HEK293 (cell line): ENCODE measurements at regions not wholly inside any gene's neighbourhood (a gene's known extent, or its start where the extent isn't known, plus 50 kb on each side); places are given as distances from the start of the nearest gene placed in this dataset.
"Not testable (repeated sequence)": the region's sequence is repeated elsewhere in the genome, so short reads cannot be mapped to it uniquely, and the experiment has no call there.

Source experiments
- CTCF ChIA-PET: fragments of 350-600 bp; formaldehyde crosslinking; extraction: SDS; loops from one replicate; lab custom pipeline; 2021; ENCODE audit warnings: antibody characterized with exemption; lab: Yijun Ruan, JAX
- POLR2A ChIA-PET: fragments of 300-600 bp; formaldehyde crosslinking; extraction: SDS; loops from one replicate; lab custom pipeline; 2020; ENCODE audit warnings: antibody characterized with exemption, inconsistent platforms; lab: Yijun Ruan, JAX
- H3K27ac ChIP-seq: fragments of 200-500 bp; sonication (Bioruptor generic); 2 replicates; pipeline ENCODE4 v1.5.1; 2014; ENCODE audit warnings: low read depth, low read length, control low read depth, inconsistent platforms; ENCODE audit errors: extremely low read depth
- H3K36me3 ChIP-seq, 2 experiments: fragments of 200-500 bp in 1 of 2; sonication (Bioruptor generic) in 1 of 2; 1 replicate in 1 of 2; 2 replicates in 1 of 2; pipeline ENCODE4 v1.5.1; 2014 to 2017; ENCODE audit warnings: inconsistent platforms in 2 of 2, low read length in 2 of 2; ENCODE audit not compliant: control insufficient read depth in 2 of 2, insufficient read depth in 1 of 2
- H3K4me1 ChIP-seq: fragments of 200-500 bp; sonication (Bioruptor generic); 2 replicates; pipeline ENCODE4 v1.5.1; 2014; ENCODE audit warnings: mild to moderate bottlenecking, low read length, inconsistent platforms; ENCODE audit not compliant: control insufficient read depth, insufficient read depth
- H3K4me3 ChIP-seq: 2 replicates; pipeline ENCODE4 v1.5.1; 2011; ENCODE audit warnings: low read depth, mild to moderate bottlenecking, control low read depth, low read length, moderate library complexity
- H3K9me3 ChIP-seq: fragments of 200-500 bp; sonication (Bioruptor generic); 2 replicates; pipeline ENCODE4 v1.5.1; 2014; ENCODE audit warnings: low read depth, low read length, inconsistent platforms; ENCODE audit not compliant: control insufficient read depth, insufficient read depth
- BCL11A ChIP-seq: fragments of 450-650 bp; formaldehyde crosslinking; IDR thresholded peaks from 2 replicates; pipeline ENCODE4 v1.5.1; 2016; ENCODE audit warnings: low read depth, missing biosample characterization, missing genetic modification characterization
- KLF9 ChIP-seq: fragments of 450-650 bp; formaldehyde crosslinking; IDR thresholded peaks from 2 replicates; pipeline ENCODE4 v1.5.1; 2016; ENCODE audit warnings: missing biosample characterization, missing genetic modification characterization, low read depth
- SP7 ChIP-seq: fragments of 450-650 bp; formaldehyde crosslinking; IDR thresholded peaks from 2 replicates; pipeline ENCODE4 v1.5.1; 2016; ENCODE audit warnings: missing biosample characterization, missing genetic modification characterization
- TCF7L2 ChIP-seq: IDR thresholded peaks from 2 replicates; pipeline ENCODE4 v1.6.1; 2011; ENCODE audit warnings: low read depth, mild to moderate bottlenecking, inconsistent platforms, low read length, moderate library complexity, borderline replicate concordance
- ZBTB48 ChIP-seq: fragments of 450-650 bp; formaldehyde crosslinking; IDR thresholded peaks from 2 replicates; pipeline ENCODE4 v1.5.1; 2016; ENCODE audit warnings: missing biosample characterization, missing genetic modification characterization
- ZFHX2 ChIP-seq: fragments of 450-650 bp; formaldehyde crosslinking; conservative IDR thresholded peaks from 2 replicates; pipeline ENCODE4 v1.5.1; 2016; ENCODE audit warnings: missing biosample characterization, missing genetic modification characterization
- ZFP37 ChIP-seq: fragments of 450-650 bp; formaldehyde crosslinking; IDR thresholded peaks from 2 replicates; pipeline ENCODE4 v1.5.1; 2016; ENCODE audit warnings: missing biosample characterization, missing genetic modification characterization
- ZNF10 ChIP-seq: fragments of 450-650 bp; formaldehyde crosslinking; IDR thresholded peaks from 2 replicates; pipeline ENCODE4 v1.5.1; 2017; ENCODE audit warnings: missing biosample characterization, missing genetic modification characterization
- ZNF138 ChIP-seq: fragments of 450-650 bp; formaldehyde crosslinking; IDR thresholded peaks from 2 replicates; pipeline ENCODE4 v1.5.1; 2016; ENCODE audit warnings: missing biosample characterization, missing genetic modification characterization, borderline replicate concordance
- ZNF140 ChIP-seq: fragments of 450-650 bp; formaldehyde crosslinking; IDR thresholded peaks from 2 replicates; pipeline ENCODE4 v1.5.1; 2016; ENCODE audit warnings: missing biosample characterization, missing genetic modification characterization
- ZNF146 ChIP-seq: fragments of 450-650 bp; formaldehyde crosslinking; IDR thresholded peaks from 2 replicates; pipeline ENCODE4 v1.5.1; 2016; ENCODE audit warnings: missing biosample characterization, missing genetic modification characterization
- ZNF184 ChIP-seq: fragments of 450-650 bp; IDR thresholded peaks from 2 replicates; pipeline ENCODE4 v1.5.1; 2018; ENCODE audit warnings: missing biosample characterization, mild to moderate bottlenecking, missing genetic modification characterization
- ZNF366 ChIP-seq: fragments of 450-650 bp; formaldehyde crosslinking; conservative IDR thresholded peaks from 2 replicates; pipeline ENCODE4 v1.5.1; 2016; ENCODE audit warnings: missing biosample characterization, missing genetic modification characterization
- ZNF514 ChIP-seq: fragments of 450-650 bp; formaldehyde crosslinking; IDR thresholded peaks from 2 replicates; pipeline ENCODE4 v1.5.1; 2016; ENCODE audit warnings: missing biosample characterization, missing genetic modification characterization
- ZNF571 ChIP-seq: fragments of 450-650 bp; formaldehyde crosslinking; IDR thresholded peaks from 2 replicates; pipeline ENCODE4 v1.5.0; 2017; ENCODE audit warnings: missing biosample characterization, missing genetic modification characterization
- TF ChIP-seq, protein P1 (sequence below): fragments of 450-650 bp; formaldehyde crosslinking; IDR thresholded peaks from 2 replicates; pipeline ENCODE4 v1.5.1; 2016; ENCODE audit warnings: missing biosample characterization, missing genetic modification characterization, low read depth
- TF ChIP-seq, protein P2 (sequence below): fragments of 450-650 bp; formaldehyde crosslinking; IDR thresholded peaks from 2 replicates; pipeline ENCODE4 v1.5.1; 2016; ENCODE audit warnings: missing biosample characterization, missing genetic modification characterization
- TF ChIP-seq, protein P3 (sequence below): fragments of 450-650 bp; formaldehyde crosslinking; IDR thresholded peaks from 2 replicates; pipeline ENCODE4 v1.5.1; 2016; ENCODE audit warnings: missing biosample characterization, missing genetic modification characterization
- TF ChIP-seq, protein P4 (sequence below): fragments of 450-650 bp; formaldehyde crosslinking; IDR thresholded peaks from 2 replicates; pipeline ENCODE4; 2016; ENCODE audit warnings: missing biosample characterization, missing genetic modification characterization
- TF ChIP-seq, protein P5 (sequence below): fragments of 450-650 bp; formaldehyde crosslinking; IDR thresholded peaks from 2 replicates; pipeline ENCODE4 v1.5.1; 2017; ENCODE audit warnings: missing biosample characterization, missing genetic modification characterization
- TF ChIP-seq, protein P6 (sequence below): IDR thresholded peaks from 2 replicates; pipeline ENCODE4 v1.6.1; 2011; ENCODE audit warnings: mild to moderate bottlenecking, low read depth, low read length, borderline replicate concordance

DNA sequence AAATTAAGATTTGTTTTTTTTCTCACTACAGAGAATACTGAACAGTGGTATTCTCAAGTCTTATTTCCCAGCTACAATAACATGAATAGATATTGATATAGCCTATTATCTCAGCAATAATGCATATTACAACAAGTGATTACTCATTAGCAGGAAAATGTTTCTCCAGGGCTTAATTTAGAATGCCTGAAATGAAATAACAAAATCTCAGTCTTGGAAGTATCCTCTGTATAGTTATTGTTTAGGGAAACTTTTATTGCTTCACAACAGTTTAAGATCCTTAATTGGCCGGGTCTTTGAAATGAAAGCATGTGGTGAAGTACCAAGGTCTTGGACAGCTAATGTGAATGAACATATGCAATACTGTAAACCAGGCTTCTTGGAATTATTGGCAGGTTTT lies 79.1 kb upstream of the ZEB1 start (continued):
- TF ChIP-seq, protein P1, sequence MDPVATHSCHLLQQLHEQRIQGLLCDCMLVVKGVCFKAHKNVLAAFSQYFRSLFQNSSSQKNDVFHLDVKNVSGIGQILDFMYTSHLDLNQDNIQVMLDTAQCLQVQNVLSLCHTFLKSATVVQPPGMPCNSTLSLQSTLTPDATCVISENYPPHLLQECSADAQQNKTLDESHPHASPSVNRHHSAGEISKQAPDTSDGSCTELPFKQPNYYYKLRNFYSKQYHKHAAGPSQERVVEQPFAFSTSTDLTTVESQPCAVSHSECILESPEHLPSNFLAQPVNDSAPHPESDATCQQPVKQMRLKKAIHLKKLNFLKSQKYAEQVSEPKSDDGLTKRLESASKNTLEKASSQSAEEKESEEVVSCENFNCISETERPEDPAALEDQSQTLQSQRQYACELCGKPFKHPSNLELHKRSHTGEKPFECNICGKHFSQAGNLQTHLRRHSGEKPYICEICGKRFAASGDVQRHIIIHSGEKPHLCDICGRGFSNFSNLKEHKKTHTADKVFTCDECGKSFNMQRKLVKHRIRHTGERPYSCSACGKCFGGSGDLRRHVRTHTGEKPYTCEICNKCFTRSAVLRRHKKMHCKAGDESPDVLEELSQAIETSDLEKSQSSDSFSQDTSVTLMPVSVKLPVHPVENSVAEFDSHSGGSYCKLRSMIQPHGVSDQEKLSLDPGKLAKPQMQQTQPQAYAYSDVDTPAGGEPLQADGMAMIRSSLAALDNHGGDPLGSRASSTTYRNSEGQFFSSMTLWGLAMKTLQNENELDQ (tag by site-specific recombination): no peak

DNA sequence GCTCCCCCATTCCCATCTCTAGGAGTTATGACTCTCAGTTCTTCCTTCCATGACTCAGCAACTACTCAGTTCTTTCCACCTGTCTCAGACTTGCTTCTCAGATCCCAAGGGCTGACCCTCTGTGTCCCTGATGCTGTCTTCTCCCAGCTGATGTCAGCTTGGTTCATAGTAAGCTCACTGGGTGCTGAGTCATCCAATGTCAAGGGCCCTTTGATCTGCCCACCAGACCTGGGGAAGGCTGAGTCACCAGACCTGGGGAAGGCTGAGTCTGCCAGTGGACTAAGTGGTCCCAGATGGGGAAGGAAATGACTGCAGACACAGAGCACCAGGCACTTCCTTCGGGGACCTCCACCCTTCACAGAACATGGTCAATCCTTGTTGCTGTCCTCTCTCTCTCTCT lies 76.1 kb upstream of the ZEB1 start:
- no peak overlapping the region for H3K4me3 ChIP-seq
- no peaks in the 10 kb centered on the region for H3K9me3 ChIP-seq
- H3K36me3 ChIP-seq: no peaks in the 10 kb centered on the region
- CTCF ChIA-PET: no interaction called here
- POLR2A ChIA-PET: no interaction called here
- H3K27ac ChIP-seq: no peak overlapping the region
- H3K4me1 ChIP-seq: no peaks in the 10 kb centered on the region
- TF ChIP-seq, protein P2, sequence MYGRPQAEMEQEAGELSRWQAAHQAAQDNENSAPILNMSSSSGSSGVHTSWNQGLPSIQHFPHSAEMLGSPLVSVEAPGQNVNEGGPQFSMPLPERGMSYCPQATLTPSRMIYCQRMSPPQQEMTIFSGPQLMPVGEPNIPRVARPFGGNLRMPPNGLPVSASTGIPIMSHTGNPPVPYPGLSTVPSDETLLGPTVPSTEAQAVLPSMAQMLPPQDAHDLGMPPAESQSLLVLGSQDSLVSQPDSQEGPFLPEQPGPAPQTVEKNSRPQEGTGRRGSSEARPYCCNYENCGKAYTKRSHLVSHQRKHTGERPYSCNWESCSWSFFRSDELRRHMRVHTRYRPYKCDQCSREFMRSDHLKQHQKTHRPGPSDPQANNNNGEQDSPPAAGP (tag by site-specific recombination): 0 out of 2 replicates have a peak, but pooled peaks have one; percentile 30
- 0 out of 2 replicates have a peak, but pooled peaks have one; percentile 17 for TF ChIP-seq ZBTB48
- TF ChIP-seq TCF7L2: 0 out of 2 replicates have a peak, but pooled peaks have one; percentile 40
- TF ChIP-seq ZNF184 (tag by site-specific recombination): no peak
- TF ChIP-seq ZNF140 (tag by site-specific recombination): no peak
- 0 out of 2 replicates have a peak, but pooled peaks have one; percentile 25 for TF ChIP-seq ZNF10
- TF ChIP-seq ZFP37: 0 out of 2 replicates have a peak, but pooled peaks have one; percentile 39
- 0 out of 2 replicates have a peak, but pooled peaks have one; percentile 31 for TF ChIP-seq SP7 (tag by site-specific recombination)
- peak; percentile 62 for TF ChIP-seq ZFHX2 (tag by site-specific recombination)

DNA sequence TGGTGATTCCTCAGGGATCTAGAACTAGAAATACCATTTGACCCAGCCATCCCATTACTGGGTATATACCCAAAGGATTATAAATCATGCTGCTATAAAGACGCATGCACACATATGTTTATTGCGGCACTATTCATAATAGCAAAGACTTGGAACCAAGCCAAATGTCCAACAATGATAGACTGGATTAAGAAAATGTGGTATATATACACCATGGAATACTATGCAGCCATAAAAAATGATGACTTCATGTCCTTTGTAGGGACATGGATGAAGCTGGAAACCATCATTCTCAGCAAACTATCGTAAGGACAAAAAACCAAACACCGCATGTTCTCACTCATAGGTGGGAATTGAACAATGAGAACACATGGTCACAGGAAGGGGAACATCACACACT lies 67.9 kb upstream of the ZEB1 start:
- H3K36me3 ChIP-seq, H3K4me1 ChIP-seq, H3K4me3 ChIP-seq, H3K27ac ChIP-seq, CTCF ChIA-PET, H3K9me3 ChIP-seq, POLR2A ChIA-PET: not testable (repeated sequence)
- TF ChIP-seq ZNF146 (tag by site-specific recombination): 0 out of 2 replicates have a peak, but pooled peaks have one; percentile 50

DNA sequence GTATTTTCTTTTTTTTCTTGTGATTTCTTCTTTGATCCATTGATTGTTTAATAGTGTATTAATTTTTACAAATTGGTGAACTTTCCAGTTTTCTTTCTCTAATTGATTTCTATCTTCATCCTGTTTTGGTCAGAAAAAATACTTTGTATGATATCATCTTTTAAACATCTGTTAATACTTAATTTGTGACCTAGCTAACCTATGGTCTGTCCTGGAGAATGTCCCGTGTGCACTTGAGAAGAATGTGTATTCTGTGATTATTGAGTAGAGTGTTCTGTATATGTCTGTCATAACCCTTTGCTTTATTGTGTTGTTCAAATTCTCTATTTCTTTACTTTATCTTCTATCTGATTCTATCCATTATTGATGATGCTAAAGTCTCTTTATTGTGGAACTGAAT lies 65.8 kb upstream of the ZEB1 start:
- Histone ChIP-seq H3K27ac (no peak overlapping the region), H3K4me1 (no peaks in the 10 kb centered on the region), H3K4me3 (no peak overlapping the region), H3K36me3 (no peaks in the 10 kb centered on the region), H3K9me3 (no peaks in the 10 kb centered on the region)
- CTCF ChIA-PET: no interaction called here
- POLR2A ChIA-PET: no interaction called here
- TF ChIP-seq BCL11A (tag by site-specific recombination) (no peak), ZNF366 (tag by site-specific recombination) (no peak), ZNF571 (no peak), ZNF514 (tag by site-specific recombination) (no peak), KLF9 (no peak), ZNF138 (tag by site-specific recombination) (no peak)
- TF ChIP-seq, protein P3, sequence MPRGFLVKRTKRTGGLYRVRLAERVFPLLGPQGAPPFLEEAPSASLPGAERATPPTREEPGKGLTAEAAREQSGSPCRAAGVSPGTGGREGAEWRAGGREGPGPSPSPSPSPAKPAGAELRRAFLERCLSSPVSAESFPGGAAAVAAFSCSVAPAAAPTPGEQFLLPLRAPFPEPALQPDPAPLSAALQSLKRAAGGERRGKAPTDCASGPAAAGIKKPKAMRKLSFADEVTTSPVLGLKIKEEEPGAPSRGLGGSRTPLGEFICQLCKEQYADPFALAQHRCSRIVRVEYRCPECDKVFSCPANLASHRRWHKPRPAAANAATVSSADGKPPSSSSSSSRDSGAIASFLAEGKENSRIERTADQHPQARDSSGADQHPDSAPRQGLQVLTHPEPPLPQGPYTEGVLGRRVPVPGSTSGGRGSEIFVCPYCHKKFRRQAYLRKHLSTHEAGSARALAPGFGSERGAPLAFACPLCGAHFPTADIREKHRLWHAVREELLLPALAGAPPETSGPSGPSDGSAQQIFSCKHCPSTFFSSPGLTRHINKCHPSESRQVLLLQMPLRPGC (tag by site-specific recombination): no peak
- TF ChIP-seq, protein P4, sequence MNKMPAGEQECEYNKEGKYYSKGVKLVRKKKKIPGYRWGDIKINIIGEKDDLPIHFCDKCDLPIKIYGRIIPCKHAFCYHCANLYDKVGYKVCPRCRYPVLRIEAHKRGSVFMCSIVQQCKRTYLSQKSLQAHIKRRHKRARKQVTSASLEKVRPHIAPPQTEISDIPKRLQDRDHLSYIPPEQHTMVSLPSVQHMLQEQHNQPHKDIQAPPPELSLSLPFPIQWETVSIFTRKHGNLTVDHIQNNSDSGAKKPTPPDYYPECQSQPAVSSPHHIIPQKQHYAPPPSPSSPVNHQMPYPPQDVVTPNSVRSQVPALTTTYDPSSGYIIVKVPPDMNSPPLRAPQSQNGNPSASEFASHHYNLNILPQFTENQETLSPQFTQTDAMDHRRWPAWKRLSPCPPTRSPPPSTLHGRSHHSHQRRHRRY: no peak
- TF ChIP-seq, protein P5, sequence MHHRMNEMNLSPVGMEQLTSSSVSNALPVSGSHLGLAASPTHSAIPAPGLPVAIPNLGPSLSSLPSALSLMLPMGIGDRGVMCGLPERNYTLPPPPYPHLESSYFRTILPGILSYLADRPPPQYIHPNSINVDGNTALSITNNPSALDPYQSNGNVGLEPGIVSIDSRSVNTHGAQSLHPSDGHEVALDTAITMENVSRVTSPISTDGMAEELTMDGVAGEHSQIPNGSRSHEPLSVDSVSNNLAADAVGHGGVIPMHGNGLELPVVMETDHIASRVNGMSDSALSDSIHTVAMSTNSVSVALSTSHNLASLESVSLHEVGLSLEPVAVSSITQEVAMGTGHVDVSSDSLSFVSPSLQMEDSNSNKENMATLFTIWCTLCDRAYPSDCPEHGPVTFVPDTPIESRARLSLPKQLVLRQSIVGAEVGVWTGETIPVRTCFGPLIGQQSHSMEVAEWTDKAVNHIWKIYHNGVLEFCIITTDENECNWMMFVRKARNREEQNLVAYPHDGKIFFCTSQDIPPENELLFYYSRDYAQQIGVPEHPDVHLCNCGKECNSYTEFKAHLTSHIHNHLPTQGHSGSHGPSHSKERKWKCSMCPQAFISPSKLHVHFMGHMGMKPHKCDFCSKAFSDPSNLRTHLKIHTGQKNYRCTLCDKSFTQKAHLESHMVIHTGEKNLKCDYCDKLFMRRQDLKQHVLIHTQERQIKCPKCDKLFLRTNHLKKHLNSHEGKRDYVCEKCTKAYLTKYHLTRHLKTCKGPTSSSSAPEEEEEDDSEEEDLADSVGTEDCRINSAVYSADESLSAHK (tag by site-specific recombination): no peak
- TF ChIP-seq, protein P6, sequence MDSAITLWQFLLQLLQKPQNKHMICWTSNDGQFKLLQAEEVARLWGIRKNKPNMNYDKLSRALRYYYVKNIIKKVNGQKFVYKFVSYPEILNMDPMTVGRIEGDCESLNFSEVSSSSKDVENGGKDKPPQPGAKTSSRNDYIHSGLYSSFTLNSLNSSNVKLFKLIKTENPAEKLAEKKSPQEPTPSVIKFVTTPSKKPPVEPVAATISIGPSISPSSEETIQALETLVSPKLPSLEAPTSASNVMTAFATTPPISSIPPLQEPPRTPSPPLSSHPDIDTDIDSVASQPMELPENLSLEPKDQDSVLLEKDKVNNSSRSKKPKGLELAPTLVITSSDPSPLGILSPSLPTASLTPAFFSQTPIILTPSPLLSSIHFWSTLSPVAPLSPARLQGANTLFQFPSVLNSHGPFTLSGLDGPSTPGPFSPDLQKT: no peak
